HG02610 (cell line): ENCODE measurements at regions not wholly inside any gene's neighbourhood (a gene's known extent, or its start where the extent isn't known, plus 50 kb on each side); places are given as distances from the start of the nearest gene placed in this dataset.
"Not testable (repeated sequence)": the region's sequence is repeated elsewhere in the genome, so short reads cannot be mapped to it uniquely, and the experiment has no call there.

Experiments
- ATAC-seq: cut with Tn5 transposase; IDR thresholded peaks from one replicate; pipeline ENCODE4 v1.9.1; 2021; ENCODE audit warnings: mild to moderate bottlenecking, moderate library complexity; ENCODE audit not compliant: unreplicated experiment

GRCh38 chr2:145558617-145559350, 1038.9 kb upstream of the ZEB2 start:
- ATAC-seq: no peak

DNA sequence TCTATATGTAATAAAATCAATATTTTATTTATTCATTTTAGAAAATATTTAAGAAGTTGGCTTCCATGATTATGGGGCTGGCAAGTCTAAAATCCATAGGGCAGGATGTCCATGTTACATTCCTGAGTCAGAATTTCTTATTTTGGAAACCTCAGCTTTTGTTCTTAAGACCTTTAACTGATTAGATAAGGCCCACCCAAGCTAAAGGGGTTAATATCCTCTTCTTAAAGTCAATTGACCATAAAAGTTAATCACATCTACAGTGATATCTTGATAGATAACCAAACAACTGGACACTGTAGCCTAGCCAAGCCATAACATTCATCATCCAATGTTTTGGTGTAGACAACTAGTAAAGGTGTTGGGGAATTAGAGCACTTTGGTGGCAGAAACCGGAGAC, 1035.4 kb upstream of the ZEB2 start:
- no peak for ATAC-seq

- ATAC-seq: no peak
Observed at GRCh38 chr2:145551686-145552085, 1031.8 kb upstream of the ZEB2 start.

- no peak for ATAC-seq
Observed at GRCh38 chr2:145548479-145548878, 1028.6 kb upstream of the ZEB2 start.

DNA sequence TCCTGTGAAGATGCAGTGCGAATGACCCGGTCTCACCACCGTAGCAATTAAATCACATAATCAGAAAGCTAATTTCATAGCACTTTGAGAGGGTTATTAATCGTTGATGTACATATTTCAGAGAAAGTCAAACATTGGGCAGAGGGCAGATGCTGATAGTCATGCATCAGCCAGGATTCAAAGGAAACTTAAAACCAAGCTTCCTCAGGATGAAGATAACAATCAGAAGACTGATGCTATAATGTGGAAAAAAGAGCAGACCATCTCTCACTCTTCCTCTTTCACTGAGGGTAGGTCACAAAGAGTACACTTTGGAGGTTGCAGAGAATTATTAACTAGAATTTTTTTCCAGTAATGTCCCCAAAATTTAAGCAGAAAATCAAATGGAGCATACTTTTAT, 1027.7 kb upstream of the ZEB2 start:
- ATAC-seq: no peak

GRCh38 chr2:145546091-145546490, 1026.2 kb upstream of the ZEB2 start:
- no peak for ATAC-seq

DNA sequence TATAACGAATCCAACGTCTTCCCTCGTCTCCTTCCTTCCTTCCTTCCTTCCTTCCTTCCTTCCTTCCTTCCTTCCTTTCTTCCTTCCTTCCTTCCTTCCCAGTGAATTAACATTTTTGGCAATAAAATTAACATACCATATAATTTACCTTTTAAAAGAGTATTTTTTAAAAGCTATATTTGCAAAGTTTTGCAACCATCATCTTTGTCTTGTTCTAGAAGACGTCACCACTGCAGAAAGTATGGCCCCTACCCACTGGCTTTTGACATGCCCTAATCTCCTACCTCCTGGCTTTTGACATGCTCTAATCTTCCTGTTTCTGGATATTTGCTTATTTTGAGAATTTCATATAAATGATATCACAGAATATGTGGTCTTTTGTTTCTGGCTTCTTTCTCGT, 1023.9 kb upstream of the ZEB2 start:
- no peak for ATAC-seq

DNA sequence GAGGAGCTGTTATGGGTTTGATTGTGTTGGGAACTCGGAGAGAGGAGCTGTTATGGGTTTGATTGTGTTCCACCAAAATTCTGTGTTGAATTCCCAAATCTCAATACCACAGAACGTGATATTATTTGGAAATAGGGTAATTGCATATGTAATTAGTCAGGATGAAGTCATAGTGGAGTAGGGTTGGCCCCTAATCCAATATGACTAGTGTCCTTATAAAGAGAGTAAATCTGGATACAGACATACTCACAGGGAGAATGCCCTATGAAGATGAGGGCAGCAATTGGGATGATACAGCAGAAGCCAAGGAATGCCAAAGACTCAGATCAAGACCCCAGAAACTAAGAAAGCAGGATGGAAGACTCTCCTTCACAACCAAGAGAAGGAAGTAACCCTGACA, 1023.2 kb upstream of the ZEB2 start:
- ATAC-seq: no peak

GRCh38 chr2:145541028-145541427, 1021.1 kb upstream of the ZEB2 start:
- no peak for ATAC-seq

DNA sequence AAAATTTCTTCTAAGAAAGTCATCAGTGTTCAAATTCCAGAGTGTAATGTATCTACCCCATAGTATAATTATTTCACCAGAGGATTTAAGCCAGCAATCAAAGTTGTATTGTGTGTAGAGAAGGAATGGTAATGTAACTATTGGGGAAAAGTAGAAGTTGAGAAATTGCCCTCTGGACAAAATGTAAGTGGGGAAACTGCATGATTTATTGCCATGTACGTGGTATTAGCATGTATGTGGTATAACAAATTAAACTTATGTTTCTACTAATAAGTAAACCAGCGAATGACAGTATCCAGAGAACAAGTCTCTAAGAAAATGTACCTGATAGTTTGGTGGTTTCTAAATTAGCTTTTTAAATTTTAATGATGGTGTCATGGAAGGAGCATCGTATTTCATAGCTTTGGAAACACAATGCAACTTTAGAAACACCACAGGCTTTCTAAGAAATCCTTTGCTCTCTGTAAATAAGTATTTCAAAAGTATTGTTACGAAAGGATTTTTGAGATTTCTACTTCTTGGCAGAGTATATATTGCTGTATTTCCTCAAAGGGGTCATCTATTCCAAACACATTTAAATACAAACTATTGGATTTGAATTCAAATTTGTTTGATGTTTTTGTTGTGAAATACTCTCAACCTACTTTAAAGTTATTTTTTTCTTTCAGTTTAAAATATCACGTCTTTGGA, 1018.9 kb upstream of the ZEB2 start:
- ATAC-seq: no peak

DNA sequence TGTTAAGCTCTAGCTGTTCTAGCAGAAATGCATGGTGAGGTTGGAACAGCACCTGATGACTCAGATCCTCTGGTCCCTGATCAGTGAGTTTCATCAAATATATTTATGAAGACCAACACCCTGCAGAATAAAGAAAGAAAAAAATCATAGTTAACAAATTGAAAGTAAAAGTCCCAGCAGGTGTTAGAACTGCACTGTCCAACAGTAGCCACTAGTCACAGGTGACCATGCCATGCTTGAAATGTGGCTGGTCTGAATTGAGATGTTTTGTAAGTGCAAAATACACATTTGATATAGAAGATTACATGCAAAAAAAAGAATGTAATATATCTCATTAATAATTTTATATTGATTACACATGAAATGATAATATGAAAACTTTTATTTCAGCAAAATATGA, 1010.7 kb upstream of the ZEB2 start:
- ATAC-seq: no peak

DNA sequence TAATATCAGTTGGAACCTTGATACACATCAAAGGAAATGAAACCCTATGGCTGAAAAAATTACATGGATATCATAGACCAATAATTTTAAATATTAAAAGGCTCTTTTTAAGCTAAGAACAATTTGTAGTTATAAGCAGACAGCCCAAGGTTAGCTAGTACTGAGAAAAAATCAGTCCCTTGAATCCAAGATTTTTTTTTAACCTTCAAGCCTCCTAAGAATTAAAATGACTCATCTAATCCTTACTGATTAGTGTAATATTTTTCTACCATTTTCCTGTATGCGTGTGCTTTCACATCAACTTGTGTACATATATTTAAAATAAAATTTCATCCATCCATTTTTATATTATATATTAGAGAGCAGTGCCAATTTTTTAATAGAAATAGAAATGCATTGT, 1004.9 kb upstream of the ZEB2 start:
- no peak for ATAC-seq

DNA sequence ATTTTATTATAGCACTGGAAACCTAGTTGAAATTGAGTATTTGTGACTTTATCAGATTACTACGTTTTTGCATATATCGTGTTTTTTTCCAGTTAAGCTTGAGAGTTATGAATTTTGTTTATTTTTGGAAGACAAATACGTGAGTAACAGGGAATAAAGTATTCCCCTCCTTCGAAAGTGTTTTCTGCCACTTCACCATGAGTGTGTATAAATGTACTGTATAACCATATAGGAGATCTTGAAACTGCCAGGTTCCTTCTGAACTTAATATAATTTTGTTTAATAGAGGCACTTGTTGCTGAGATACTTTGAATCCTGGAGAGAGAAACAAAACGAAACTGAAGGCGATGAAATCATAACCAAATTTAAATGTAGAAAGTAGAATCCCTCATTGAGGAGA, 1004.4 kb upstream of the ZEB2 start:
- no peak for ATAC-seq

DNA sequence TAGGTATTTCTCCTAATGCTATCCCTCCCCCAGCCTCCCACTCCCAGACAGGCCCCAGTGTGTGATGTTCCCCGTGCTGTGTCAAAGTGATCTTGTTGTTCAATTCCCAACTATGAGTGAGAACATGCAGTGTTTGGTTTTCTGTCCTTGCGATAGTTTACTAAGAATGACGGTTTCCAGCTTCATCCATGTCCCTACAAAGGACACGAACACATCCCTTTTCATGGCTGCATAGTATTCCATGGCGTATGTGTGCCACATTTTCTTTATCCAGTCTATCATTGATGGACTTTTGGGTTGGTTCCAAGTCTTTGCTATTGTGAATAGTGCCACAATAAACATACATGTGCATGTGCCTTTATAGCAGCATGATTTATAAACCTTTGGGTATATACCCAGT, 999.3 kb upstream of the ZEB2 start:
- not testable (repeated sequence) for ATAC-seq

- ATAC-seq: no peak
Observed at GRCh38 chr2:145511946-145512345, 992.0 kb upstream of the ZEB2 start.

- ATAC-seq: no peak
Observed at GRCh38 chr2:145503511-145503910, 983.6 kb upstream of the ZEB2 start.

- ATAC-seq: no peak
Observed at GRCh38 chr2:145501920-145502319, 982.0 kb upstream of the ZEB2 start.

DNA sequence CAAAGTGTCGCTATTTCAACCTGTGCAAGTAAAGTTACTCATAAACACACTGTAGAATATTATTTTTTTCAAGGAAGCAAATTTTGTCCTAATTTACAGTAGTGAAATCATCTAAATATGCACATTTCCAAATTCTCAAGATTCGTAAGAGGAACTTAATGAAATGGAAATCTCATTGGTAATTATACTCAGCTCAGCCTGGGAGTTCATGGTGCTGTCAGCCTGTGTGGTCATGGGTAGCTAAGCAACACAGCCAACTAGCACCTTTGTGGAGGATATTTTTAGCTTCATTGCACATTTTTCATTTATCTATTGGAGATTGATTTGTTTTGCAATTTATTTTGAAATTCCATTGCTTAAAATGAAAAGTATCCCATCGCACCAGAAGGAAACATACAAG, 975.7 kb upstream of the ZEB2 start:
- ATAC-seq: no peak

GRCh38 chr2:145494441-145494840, 974.5 kb upstream of the ZEB2 start:
- no peak for ATAC-seq

- no peak for ATAC-seq
Observed at GRCh38 chr2:145488571-145488970, 968.7 kb upstream of the ZEB2 start.

- no peak for ATAC-seq
Observed at GRCh38 chr2:145484448-145485097, 964.7 kb upstream of the ZEB2 start.

- ATAC-seq: no peak
Observed at GRCh38 chr2:145483854-145484253, 963.9 kb upstream of the ZEB2 start.
